ENCODE measurements at regions not wholly inside any gene's neighbourhood (a gene's known extent, or its start where the extent isn't known, plus 50 kb on each side); places are given as distances from the start of the nearest gene placed in this dataset.

GRCh38 chr14:97046967-97047366, 249.8 kb downstream of the VRK1 start:
- intact Hi-C loops (cut with micrococcal nuclease) (no loop called here), dilution Hi-C loops (cut with MboI; ENCODE audit: extremely low pct_ligation_motif_present, low sequenced_read_pairs) (no loop called here)
- no peak for FAIRE-seq
- Histone ChIP-seq H3K79me2 (ENCODE audit: control insufficient read depth, insufficient read depth, low read length) (no peaks in the 10 kb centered on the region), H3K4me2 (ENCODE audit: insufficient read depth, low read length) (no peak overlapping the region), H3K4me3 (replicated peaks in 1 of 3; ENCODE audit: insufficient read depth in 1 of 3, low read depth in 1 of 3, low read length in 3 of 3) (no peak overlapping the region), H3K9me3 (replicated peaks; ENCODE audit: control insufficient read depth, insufficient read depth, low read length) (no peaks in the 10 kb centered on the region), H3K36me3 (ENCODE audit: control insufficient read depth in 2 of 2, extremely low read depth in 1 of 2, insufficient read depth in 2 of 2, low read length in 2 of 2) (no peaks in the 10 kb centered on the region), H3K4me1 (ENCODE audit: control insufficient read depth, extremely low read depth, insufficient read depth, low read length) (no peaks in the 10 kb centered on the region), H3K27ac (ENCODE audit: insufficient read depth, low read depth, low read length) (no peak overlapping the region), H3K9ac (replicated peaks; ENCODE audit: extremely low read depth, insufficient read depth, low read length) (no peak overlapping the region), H3K9me1 (replicated peaks; ENCODE audit: control insufficient read depth, extremely low read depth, insufficient read depth, low read length) (no peaks in the 10 kb centered on the region), H2AFZ (ENCODE audit: low read depth, low read length) (no peak overlapping the region), H4K20me1 (replicated peaks; ENCODE audit: control insufficient read depth, extremely low read depth, insufficient read depth, low read length) (no peaks in the 10 kb centered on the region), H3K27me3 (ENCODE audit: control insufficient read depth in 2 of 2, insufficient read depth in 2 of 2, low read length in 2 of 2) (no peaks in the 10 kb centered on the region)
- no peak for DNase-seq (ENCODE audit: low read depth, low spot score)
- CTCF ChIA-PET, result no interaction called here
- POLR2A ChIA-PET, result no interaction called here
- no TSS peak for BruUV-seq (replicated peaks)
- no peak for TF ChIP-seq GATA2 (IDR thresholded peaks at IDR 0.05; ENCODE audit: insufficient read depth, insufficient read length, low read depth, low read length)
- TF ChIP-seq POLR2AphosphoS5 (IDR thresholded peaks at IDR 0.05; ENCODE audit: insufficient read depth, low read depth, low read length), result no peak
- TF ChIP-seq MAX (IDR thresholded peaks at IDR 0.05; ENCODE audit: insufficient read depth, insufficient read length), result no peak
- TF ChIP-seq FOS (IDR thresholded peaks at IDR 0.05; ENCODE audit: borderline replicate concordance, insufficient read depth, low read length), result no peak
- TF ChIP-seq POLR2A (IDR thresholded peaks at IDR 0.05; ENCODE audit: low read depth, low read length), result no peak
- TF ChIP-seq EZH2 (IDR thresholded peaks at IDR 0.05; ENCODE audit: borderline replicate concordance, low read depth, low read length, severe bottlenecking), result no peak
- TF ChIP-seq JUN (IDR thresholded peaks at IDR 0.05; ENCODE audit: borderline replicate concordance, insufficient read depth, insufficient read length, low read depth), result no peak
- TF ChIP-seq MYC (IDR thresholded peaks at IDR 0.05; ENCODE audit: low read depth, low read length), result no peak
- TF ChIP-seq CTCF (IDR thresholded peaks at IDR 0.05; ENCODE audit: extremely low read depth in 1 of 2, insufficient read depth in 1 of 2, low read depth in 1 of 2, low read length in 2 of 2), result no peak
